NB4 (cell line): ENCODE measurements at regions not wholly inside any gene's neighbourhood (a gene's known extent, or its start where the extent isn't known, plus 50 kb on each side); places are given as distances from the start of the nearest gene placed in this dataset.
A peak's percentile ranks its signal among the peaks of the same experiment; 100 is the strongest.
"Not testable (repeated sequence)": the region's sequence is repeated elsewhere in the genome, so short reads cannot be mapped to it uniquely, and the experiment has no call there.

ENCODE experiments used
- DNase-seq: peaks from one replicate; pipeline ENCODE4 v3.0.0; 2010; ENCODE audit warnings: low read depth
- H3K4me3 ChIP-seq: one replicate; pipeline ENCODE4 v1.5.1; 2011; ENCODE audit warnings: mild to moderate bottlenecking, low read depth, low read length, moderate library complexity
- MYC ChIP-seq: IDR thresholded peaks from 2 replicates; pipeline ENCODE4 v1.6.1; 2011; ENCODE audit warnings: low read depth, low read length
- POLR2A ChIP-seq: IDR thresholded peaks from 2 replicates; pipeline ENCODE4 v1.6.1; 2011; ENCODE audit warnings: mild to moderate bottlenecking; ENCODE audit not compliant: insufficient read length; ENCODE audit errors: extremely low read depth
- TF ChIP-seq, protein P1 (sequence below): IDR thresholded peaks from one replicate; pipeline ENCODE4 v1.5.1; 2012; ENCODE audit warnings: low read depth, low read length
- TF ChIP-seq, protein P2 (sequence below): IDR thresholded peaks from 2 replicates; pipeline ENCODE4 v1.6.1; 2011; ENCODE audit warnings: low read depth, low read length

DNA sequence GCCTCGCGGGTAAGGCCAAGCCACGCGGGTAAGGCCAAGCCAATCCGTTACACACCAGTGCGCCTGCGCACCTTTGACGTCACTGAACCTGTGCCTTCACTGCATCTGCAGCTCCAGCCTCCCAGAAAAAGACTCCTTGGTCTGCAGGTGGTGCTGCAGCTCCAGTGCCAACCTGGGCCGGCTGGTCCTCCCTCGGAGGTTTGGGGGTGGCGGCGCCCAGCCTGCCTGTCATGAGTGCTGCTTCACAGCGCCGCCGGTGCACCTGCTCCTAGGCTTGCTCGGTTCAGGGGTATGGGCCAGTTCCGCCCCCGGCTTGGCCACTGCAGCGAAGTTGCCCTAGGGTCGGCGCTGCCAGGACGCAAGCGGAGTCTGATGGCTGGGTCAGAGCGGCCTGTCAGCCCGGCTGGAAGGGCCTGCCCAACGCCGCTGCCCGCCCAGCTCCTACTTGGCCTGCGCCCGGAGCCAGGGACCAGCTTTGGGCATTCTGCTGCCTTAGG lies 146.6 kb downstream of the USP22 start:
- H3K4me3 ChIP-seq = no peak overlapping the region
- no peak for TF ChIP-seq POLR2A
- TF ChIP-seq, protein P1, sequence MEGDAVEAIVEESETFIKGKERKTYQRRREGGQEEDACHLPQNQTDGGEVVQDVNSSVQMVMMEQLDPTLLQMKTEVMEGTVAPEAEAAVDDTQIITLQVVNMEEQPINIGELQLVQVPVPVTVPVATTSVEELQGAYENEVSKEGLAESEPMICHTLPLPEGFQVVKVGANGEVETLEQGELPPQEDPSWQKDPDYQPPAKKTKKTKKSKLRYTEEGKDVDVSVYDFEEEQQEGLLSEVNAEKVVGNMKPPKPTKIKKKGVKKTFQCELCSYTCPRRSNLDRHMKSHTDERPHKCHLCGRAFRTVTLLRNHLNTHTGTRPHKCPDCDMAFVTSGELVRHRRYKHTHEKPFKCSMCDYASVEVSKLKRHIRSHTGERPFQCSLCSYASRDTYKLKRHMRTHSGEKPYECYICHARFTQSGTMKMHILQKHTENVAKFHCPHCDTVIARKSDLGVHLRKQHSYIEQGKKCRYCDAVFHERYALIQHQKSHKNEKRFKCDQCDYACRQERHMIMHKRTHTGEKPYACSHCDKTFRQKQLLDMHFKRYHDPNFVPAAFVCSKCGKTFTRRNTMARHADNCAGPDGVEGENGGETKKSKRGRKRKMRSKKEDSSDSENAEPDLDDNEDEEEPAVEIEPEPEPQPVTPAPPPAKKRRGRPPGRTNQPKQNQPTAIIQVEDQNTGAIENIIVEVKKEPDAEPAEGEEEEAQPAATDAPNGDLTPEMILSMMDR = no peak
- TF ChIP-seq MYC = no peak
- TF ChIP-seq, protein P2, sequence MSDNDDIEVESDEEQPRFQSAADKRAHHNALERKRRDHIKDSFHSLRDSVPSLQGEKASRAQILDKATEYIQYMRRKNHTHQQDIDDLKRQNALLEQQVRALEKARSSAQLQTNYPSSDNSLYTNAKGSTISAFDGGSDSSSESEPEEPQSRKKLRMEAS = no peak
- no peak for DNase-seq

- H3K4me3 ChIP-seq = not testable (repeated sequence)
Observed at GRCh38 chr17:20898726-20899125, 144.1 kb downstream of the USP22 start.

DNA sequence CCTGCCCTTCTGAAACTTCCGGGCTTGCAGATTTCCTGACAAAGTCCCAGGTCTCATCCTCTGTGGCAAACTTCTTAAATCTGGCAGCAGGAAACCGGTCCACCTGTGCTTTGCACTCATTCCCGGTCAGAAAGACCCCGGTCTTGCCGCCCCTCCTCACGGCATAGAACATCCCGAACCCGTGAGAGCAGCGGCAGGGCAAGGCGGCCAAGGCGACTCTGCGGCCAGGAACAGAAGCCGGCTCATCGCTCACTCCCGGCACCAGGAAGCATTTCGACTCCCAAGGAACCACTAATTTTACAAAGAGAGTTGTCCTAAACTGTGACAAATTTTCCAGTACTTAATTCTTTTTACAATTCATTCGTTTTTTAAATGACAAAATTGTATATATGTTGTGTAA lies 140.3 kb downstream of the USP22 start:
- not testable (repeated sequence) for H3K4me3 ChIP-seq, DNase-seq

More at GRCh38 chr17:20898726-20899125, 144.1 kb downstream of the USP22 start:
- not testable (repeated sequence) for DNase-seq

GRCh38 chr17:20903549-20903948 lies 139.3 kb downstream of the USP22 start:
- H3K4me3 ChIP-seq, DNase-seq: not testable (repeated sequence)

DNA sequence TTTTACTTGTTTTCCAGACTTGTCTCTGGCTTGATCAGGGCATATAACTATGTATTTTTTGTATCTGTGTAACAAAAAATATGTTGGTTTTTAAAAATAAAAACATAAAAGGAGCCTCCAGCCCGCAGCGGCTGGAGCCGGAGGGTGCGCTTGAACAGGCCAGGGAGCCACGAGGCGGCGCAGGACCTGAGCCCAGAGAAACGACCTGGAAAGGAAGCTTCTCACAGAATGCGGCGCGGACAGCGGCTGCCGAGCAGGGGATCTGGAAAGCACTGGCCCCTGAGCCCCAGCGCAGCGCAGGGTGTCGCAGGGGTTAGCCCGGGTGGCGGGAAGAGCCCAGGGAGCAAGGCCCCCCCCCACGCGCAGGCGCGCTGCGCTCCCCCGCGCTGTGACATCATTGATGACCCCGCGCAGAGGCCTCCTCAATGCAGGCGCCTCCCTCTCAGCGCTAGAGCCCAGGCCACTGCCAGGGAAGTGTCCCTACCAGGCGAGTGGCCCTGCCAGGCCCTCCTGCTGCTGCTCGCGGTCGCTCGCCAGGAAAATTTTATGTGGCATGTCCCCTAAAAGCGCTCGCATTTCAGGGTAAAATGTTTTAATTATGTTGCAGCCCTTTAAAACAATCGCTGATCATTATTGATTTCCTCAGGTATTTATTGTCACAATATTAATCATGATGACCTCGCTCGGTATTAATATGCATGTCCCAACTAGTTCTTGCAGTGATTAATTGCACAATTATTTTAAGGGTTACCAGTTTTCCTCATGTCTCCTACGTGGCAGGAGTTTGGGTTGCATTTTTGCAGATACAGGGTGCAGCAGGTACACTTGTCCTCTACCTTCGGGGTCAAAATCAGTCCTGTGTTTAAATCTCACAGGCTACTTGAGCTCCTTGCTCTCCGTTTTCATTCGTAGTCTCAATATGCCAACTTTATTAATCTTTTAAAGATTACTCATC lies 134.2 kb downstream of the USP22 start:
- DNase-seq = peak; percentile 81
- TF ChIP-seq MYC = no peak
- TF ChIP-seq POLR2A = no peak
- TF ChIP-seq, protein P2 = no peak
- TF ChIP-seq, protein P1 = no peak
- no peak overlapping the region for H3K4me3 ChIP-seq

DNA sequence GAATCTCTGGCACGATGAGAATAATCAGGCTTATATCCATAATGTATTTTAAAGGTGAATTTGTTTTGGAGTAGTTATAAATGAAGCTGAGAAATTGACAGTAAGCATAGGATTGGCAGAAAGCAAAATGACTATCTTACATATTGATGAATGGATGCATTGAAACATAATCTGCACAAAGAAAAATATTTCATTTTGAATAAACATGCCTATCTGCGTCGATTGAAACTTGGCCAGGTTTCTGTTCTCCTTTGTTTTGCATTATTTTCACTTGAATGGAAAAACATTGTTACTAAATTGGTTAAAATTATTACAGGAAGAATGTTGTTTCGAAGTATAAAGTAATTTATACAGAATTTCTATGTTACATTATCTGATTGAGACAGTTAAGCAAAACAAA lies 128.2 kb downstream of the USP22 start:
- no peak for TF ChIP-seq MYC
- TF ChIP-seq, protein P2 = no peak
- no peak for TF ChIP-seq POLR2A
- TF ChIP-seq, protein P1 = no peak
- DNase-seq = no peak
- no peak overlapping the region for H3K4me3 ChIP-seq

GRCh38 chr17:20916383-20916782 lies 126.4 kb downstream of the USP22 start:
- no peak for DNase-seq
- H3K4me3 ChIP-seq = no peak overlapping the region
- no peak for TF ChIP-seq POLR2A
- TF ChIP-seq, protein P1 = no peak
- TF ChIP-seq, protein P2 = no peak
- no peak for TF ChIP-seq MYC

DNA sequence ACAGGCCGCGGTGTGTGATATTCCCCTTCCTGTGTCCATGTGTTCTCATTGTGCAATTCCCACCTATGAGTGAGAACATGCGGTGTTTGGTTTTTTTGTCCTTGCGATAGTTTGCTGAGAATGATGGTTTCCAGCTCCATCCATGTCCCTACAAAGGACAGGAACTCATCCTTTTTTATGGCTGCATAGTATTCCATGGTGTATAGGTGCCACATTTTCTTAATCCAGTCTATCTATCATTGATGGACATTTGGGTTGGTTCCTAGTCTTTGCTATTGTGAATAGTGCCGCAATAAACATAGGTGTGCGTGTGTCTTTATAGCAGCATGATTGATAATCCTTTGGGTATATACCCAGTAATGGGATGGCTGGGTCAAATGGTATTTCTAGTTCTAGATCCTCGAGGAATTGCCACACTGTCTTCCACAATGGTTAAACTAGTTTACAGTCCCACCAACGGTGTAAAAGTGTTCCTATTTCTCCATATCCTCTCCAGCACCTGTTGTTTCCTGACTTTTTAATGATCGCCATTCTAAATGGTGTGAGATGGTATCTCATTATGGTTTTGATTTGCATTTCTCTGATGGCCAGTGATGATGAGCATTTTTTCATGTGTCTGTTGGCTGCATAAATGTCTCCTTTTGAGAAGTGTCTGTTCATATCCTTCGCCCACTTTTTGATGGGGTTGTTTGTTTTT lies 125.1 kb downstream of the USP22 start:
- H3K4me3 ChIP-seq, DNase-seq: not testable (repeated sequence)
